ENCODE measurements at regions not wholly inside any gene's neighbourhood (a gene's known extent, or its start where the extent isn't known, plus 50 kb on each side); places are given as distances from the start of the nearest gene placed in this dataset.

DNA sequence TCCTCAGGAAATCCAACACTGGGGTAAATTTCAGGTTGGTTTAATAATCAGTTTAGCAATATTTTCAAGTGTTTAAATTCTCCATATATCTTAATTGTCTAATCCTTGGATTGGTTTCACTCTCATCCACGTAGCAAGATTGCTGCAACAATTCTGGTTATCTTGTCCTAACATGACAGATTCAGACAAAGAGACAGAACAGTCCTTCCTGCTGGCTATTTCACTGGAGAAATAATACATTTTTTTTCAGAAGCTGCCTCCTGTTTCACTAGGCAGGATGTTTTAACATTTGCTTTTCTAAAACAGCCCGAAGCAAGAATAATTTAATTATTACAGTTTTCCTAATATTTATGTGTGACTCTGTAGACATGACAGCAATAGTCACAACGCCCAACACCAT lies 2011.2 kb downstream of the NCAM2 start:
- TF ChIP-seq, protein P1, sequence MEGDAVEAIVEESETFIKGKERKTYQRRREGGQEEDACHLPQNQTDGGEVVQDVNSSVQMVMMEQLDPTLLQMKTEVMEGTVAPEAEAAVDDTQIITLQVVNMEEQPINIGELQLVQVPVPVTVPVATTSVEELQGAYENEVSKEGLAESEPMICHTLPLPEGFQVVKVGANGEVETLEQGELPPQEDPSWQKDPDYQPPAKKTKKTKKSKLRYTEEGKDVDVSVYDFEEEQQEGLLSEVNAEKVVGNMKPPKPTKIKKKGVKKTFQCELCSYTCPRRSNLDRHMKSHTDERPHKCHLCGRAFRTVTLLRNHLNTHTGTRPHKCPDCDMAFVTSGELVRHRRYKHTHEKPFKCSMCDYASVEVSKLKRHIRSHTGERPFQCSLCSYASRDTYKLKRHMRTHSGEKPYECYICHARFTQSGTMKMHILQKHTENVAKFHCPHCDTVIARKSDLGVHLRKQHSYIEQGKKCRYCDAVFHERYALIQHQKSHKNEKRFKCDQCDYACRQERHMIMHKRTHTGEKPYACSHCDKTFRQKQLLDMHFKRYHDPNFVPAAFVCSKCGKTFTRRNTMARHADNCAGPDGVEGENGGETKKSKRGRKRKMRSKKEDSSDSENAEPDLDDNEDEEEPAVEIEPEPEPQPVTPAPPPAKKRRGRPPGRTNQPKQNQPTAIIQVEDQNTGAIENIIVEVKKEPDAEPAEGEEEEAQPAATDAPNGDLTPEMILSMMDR (conservative IDR thresholded peaks at IDR 0.05 in 1 of 2, IDR thresholded peaks at IDR 0.05 in 1 of 2; ENCODE audit: extremely low read depth in 1 of 2, insufficient read depth in 1 of 2, low read depth in 1 of 2, low read length in 2 of 2) = no peak
- no peak for TF ChIP-seq EZH2 (IDR thresholded peaks at IDR 0.05; ENCODE audit: borderline replicate concordance, low read length)

Data from mammary epithelial cell (primary cell).